ENCODE measurements at regions not wholly inside any gene's neighbourhood (a gene's known extent, or its start where the extent isn't known, plus 50 kb on each side); places are given as distances from the start of the nearest gene placed in this dataset.
"Not testable (repeated sequence)": the region's sequence is repeated elsewhere in the genome, so short reads cannot be mapped to it uniquely, and the experiment has no call there.

DNA sequence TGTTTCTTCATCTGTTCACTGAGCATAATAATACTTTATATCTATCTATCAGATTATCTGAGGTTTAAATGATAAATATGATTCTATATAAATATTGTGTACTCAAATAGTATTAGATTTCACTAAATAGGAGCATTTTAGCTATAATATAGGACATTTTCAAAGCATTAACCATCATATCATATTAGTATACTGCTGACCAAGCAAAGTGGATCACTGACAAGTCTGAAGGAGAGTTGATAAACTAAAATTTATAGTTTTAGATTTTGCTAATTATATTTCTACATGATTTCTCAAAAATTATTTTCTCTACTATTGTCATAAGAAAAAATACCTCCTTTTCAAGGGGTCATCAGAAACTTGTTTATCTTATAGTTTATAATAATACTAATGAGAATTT, 937.8 kb upstream of the LRATD1 start:
- H3K36me3 Mint-ChIP-seq: peaks cover 13% of the 10 kb centered on the region
- DNase-seq: no peak
- no peak for ATAC-seq
- Histone ChIP-seq H3K4me1 (ENCODE audit: control insufficient read depth, insufficient read depth, low read length) (no peaks in the 10 kb centered on the region), H3K27ac (ENCODE audit: low read length) (no peak overlapping the region), H3K4me3 (ENCODE audit: low read length) (no peak overlapping the region), H3K27me3 (ENCODE audit: control insufficient read depth, insufficient read depth, low read length) (no peaks in the 10 kb centered on the region), H3K36me3 (ENCODE audit: control insufficient read depth, insufficient read depth, low read length) (no peaks in the 10 kb centered on the region), H3K9me3 (ENCODE audit: control insufficient read depth, insufficient read depth, low read length) (no peaks in the 10 kb centered on the region)
- H3K4me3 Mint-ChIP-seq: no peak overlapping the region
- TF ChIP-seq, protein P1, sequence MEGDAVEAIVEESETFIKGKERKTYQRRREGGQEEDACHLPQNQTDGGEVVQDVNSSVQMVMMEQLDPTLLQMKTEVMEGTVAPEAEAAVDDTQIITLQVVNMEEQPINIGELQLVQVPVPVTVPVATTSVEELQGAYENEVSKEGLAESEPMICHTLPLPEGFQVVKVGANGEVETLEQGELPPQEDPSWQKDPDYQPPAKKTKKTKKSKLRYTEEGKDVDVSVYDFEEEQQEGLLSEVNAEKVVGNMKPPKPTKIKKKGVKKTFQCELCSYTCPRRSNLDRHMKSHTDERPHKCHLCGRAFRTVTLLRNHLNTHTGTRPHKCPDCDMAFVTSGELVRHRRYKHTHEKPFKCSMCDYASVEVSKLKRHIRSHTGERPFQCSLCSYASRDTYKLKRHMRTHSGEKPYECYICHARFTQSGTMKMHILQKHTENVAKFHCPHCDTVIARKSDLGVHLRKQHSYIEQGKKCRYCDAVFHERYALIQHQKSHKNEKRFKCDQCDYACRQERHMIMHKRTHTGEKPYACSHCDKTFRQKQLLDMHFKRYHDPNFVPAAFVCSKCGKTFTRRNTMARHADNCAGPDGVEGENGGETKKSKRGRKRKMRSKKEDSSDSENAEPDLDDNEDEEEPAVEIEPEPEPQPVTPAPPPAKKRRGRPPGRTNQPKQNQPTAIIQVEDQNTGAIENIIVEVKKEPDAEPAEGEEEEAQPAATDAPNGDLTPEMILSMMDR (IDR thresholded peaks at IDR 0.05): no peak
- intact Hi-C loops (cut with micrococcal nuclease): no loop called here
- H3K27ac Mint-ChIP-seq: no peak overlapping the region
- no peaks in the 10 kb centered on the region for H3K4me1 Mint-ChIP-seq
- no peaks in the 10 kb centered on the region for H3K27me3 Mint-ChIP-seq (ENCODE audit: low read depth in 2 of 2)
- peaks cover 10 to 16% of the 10 kb centered on the region in 2 donors for H3K9me3 Mint-ChIP-seq

DNA sequence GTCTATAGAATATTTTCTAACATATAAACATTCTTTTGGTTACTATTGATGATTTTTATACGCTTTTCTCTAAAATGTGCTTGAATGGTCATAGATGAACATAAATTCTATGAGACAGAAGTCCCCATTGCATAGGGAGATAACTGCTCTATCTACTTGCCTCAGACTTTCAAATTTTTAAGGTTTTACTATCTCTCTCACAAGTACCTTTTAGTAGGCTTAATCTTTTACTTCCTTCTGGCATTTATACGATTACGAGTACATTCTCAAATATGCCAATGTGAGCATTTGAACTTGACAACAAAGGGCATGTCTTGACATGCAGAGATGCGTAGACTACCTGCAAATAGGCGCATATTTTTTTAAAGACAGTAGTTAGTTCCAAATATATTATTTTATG, 935.9 kb upstream of the LRATD1 start:
- Histone ChIP-seq H3K9me3 (ENCODE audit: control insufficient read depth, insufficient read depth, low read length) (no peaks in the 10 kb centered on the region), H3K36me3 (ENCODE audit: control insufficient read depth, insufficient read depth, low read length) (no peaks in the 10 kb centered on the region), H3K4me1 (ENCODE audit: control insufficient read depth, insufficient read depth, low read length) (no peaks in the 10 kb centered on the region), H3K27me3 (ENCODE audit: control insufficient read depth, insufficient read depth, low read length) (no peaks in the 10 kb centered on the region), H3K27ac (ENCODE audit: low read length) (no peak overlapping the region), H3K4me3 (ENCODE audit: low read length) (no peak overlapping the region)
- no peak for ATAC-seq
- Mint-ChIP-seq H3K36me3 (peaks cover 8% of the 10 kb centered on the region), H3K27me3 (ENCODE audit: low read depth in 2 of 2) (no peaks in the 10 kb centered on the region), H3K4me3 (no peak overlapping the region), H3K4me1 (no peaks in the 10 kb centered on the region), H3K27ac (no peak overlapping the region), H3K9me3 (peaks cover 12 to 16% of the 10 kb centered on the region in 2 donors)
- intact Hi-C loops (cut with micrococcal nuclease): no loop called here
- DNase-seq: no peak
- 98% methylated on average over 3 of the region's 5 CpGs for WGBS (ENCODE audit: insufficient coverage)
- TF ChIP-seq, protein P1 (IDR thresholded peaks at IDR 0.05): no peak

DNA sequence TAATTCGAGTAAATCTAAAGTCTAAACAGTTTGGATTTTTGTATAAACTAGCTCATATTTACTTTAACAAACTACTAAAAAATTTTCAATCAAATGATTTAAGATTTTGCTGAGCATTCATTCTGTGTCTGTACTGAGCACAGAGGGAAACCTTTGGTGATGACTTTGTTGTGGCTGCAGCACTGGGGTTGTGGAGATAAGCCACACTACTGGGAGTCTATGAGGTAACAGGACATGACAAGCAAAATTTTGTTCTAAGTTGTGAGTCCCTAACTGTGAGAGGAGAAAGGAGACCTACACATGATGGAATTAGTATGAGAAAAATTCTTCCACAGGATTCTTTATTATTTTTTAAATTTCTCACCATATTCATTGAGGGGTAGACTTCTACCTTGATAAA, 933.7 kb upstream of the LRATD1 start:
- Mint-ChIP-seq H3K27me3 (ENCODE audit: low read depth in 2 of 2) (no peaks in the 10 kb centered on the region), H3K4me3 (no peak overlapping the region)

DNA sequence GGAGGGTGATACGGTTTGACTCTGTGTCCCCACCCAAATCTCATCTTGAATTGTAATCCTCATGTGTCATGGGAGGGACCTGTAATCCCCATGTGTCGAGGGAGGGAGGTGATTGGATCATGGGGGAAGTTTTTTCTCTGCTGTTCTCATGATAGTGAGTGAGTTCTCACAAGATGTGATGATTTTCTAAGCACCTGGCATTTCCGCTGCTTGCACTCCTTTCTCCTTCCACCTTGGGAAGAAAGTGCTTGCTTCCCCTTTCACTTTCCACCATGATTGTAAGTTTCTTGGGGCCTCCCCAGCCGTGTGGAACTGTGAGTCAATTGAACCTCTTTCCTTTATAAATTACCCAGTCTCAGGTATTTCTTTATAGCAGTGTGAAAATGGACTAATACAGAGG, 932.6 kb upstream of the LRATD1 start:
- ATAC-seq; H3K4me1 Mint-ChIP-seq; H3K27ac ChIP-seq (ENCODE audit: low read length); intact Hi-C loops (cut with micrococcal nuclease); H3K4me3 Mint-ChIP-seq; H3K4me1 ChIP-seq (ENCODE audit: control insufficient read depth, insufficient read depth, low read length); H3K27me3 Mint-ChIP-seq (ENCODE audit: low read depth in 2 of 2); H3K27ac Mint-ChIP-seq; H3K27me3 ChIP-seq (ENCODE audit: control insufficient read depth, insufficient read depth, low read length); H3K4me3 ChIP-seq (ENCODE audit: low read length); DNase-seq; H3K9me3 ChIP-seq (ENCODE audit: control insufficient read depth, insufficient read depth, low read length); H3K36me3 ChIP-seq (ENCODE audit: control insufficient read depth, insufficient read depth, low read length): not testable (repeated sequence)
- Mint-ChIP-seq H3K9me3 (peaks cover 18 to 21% of the 10 kb centered on the region in 2 donors), H3K36me3 (peaks cover 21% of the 10 kb centered on the region)
- WGBS (ENCODE audit: insufficient coverage): 52% methylated on average over 4 of the region's 4 CpGs

More for the DNA sequence above, 933.7 kb upstream of the LRATD1 start:
- WGBS (ENCODE audit: insufficient coverage): no CpG with 5 or more reads among the region's 1 CpG
- Histone ChIP-seq H3K9me3 (ENCODE audit: control insufficient read depth, insufficient read depth, low read length) (no peaks in the 10 kb centered on the region), H3K27me3 (ENCODE audit: control insufficient read depth, insufficient read depth, low read length) (no peaks in the 10 kb centered on the region), H3K4me1 (ENCODE audit: control insufficient read depth, insufficient read depth, low read length) (no peaks in the 10 kb centered on the region), H3K27ac (ENCODE audit: low read length) (no peak overlapping the region), H3K36me3 (ENCODE audit: control insufficient read depth, insufficient read depth, low read length) (no peaks in the 10 kb centered on the region), H3K4me3 (ENCODE audit: low read length) (no peak overlapping the region)
- no peak for DNase-seq
- Mint-ChIP-seq H3K4me1 (no peaks in the 10 kb centered on the region), H3K36me3 (peaks cover 16% of the 10 kb centered on the region), H3K9me3 (peaks cover 13 to 15% of the 10 kb centered on the region in 2 donors), H3K27ac (no peak overlapping the region)
- intact Hi-C loops (cut with micrococcal nuclease): no loop called here
- TF ChIP-seq, protein P1 (IDR thresholded peaks at IDR 0.05): no peak
- ATAC-seq: no peak

Measured in natural killer cell (primary cell).